H1 (cell line): ENCODE measurements at regions not wholly inside any gene's neighbourhood (a gene's known extent, or its start where the extent isn't known, plus 50 kb on each side); places are given as distances from the start of the nearest gene placed in this dataset.

Source experiments
- CTCF ChIA-PET: fragments of 300-600 bp; sonication (Branson Sonifier 250); formaldehyde crosslinking; loops from one replicate; lab custom pipeline; 2021; ENCODE audit not compliant: partially characterized antibody; lab: Charles Lee
- POLR2A ChIA-PET: fragments of 300-600 bp; sonication (Branson Sonifier 250); formaldehyde crosslinking; loops from one replicate; lab custom pipeline; 2021; ENCODE audit warnings: inconsistent platforms; ENCODE audit not compliant: partially characterized antibody; lab: Charles Lee
- DNase-seq, 2 experiments: peaks; one replicate each; pipeline versions ENCODE4 v3.0.0 to v3.0.0-alpha.2; 2010 to 2022; ENCODE audit warnings: low spot score in 2 of 2, low read depth in 1 of 2, mixed read lengths in 1 of 2
- FAIRE-seq: peaks from 2 replicates; lab custom pipeline; 2011; peaks lifted over from hg19 to GRCh38; lab: Jason Lieb, UNC
- H2AFZ ChIP-seq: 2 replicates; pipeline ENCODE4 v1.8.1; 2012; ENCODE audit warnings: low read length, inconsistent platforms
- H2AK5ac ChIP-seq: 2 replicates; pipeline ENCODE4 v1.6.1; 2013; ENCODE audit warnings: low read depth, low read length
- H2BK120ac ChIP-seq: replicated peaks from 2 replicates; pipeline ENCODE3; 2013; ENCODE audit warnings: low read depth, low read length, inconsistent platforms
- H2BK12ac ChIP-seq: 2 replicates; pipeline ENCODE4 v1.6.1; 2013; ENCODE audit warnings: low read depth, low read length
- H2BK15ac ChIP-seq: 2 replicates; pipeline ENCODE4 v1.6.1; 2013; ENCODE audit warnings: low read length
- H2BK20ac ChIP-seq: 2 replicates; pipeline ENCODE4 v1.6.1; 2013; ENCODE audit warnings: low read length
- H2BK5ac ChIP-seq: 2 replicates; pipeline ENCODE4 v1.6.1; 2013; ENCODE audit warnings: low read depth, low read length
- H3K14ac ChIP-seq: 2 replicates; pipeline ENCODE4 v1.6.1; 2013; ENCODE audit warnings: inconsistent platforms; ENCODE audit not compliant: insufficient read length
- H3K18ac ChIP-seq: 2 replicates; pipeline ENCODE4 v1.6.1; 2013; ENCODE audit warnings: low read length; ENCODE audit errors: extremely low read depth
- H3K23ac ChIP-seq: 2 replicates; pipeline ENCODE4 v1.6.1; 2013; ENCODE audit warnings: inconsistent platforms; ENCODE audit not compliant: insufficient read length
- H3K23me2 ChIP-seq: 2 replicates; pipeline ENCODE4 v1.6.1; 2013; ENCODE audit warnings: low read depth, low read length
- H3K27ac ChIP-seq: 2 replicates; pipeline ENCODE4 v1.6.1; 2011; ENCODE audit warnings: low read depth, low read length, inconsistent platforms
- H3K27me3 ChIP-seq, 4 experiments: replicated peaks in 1 of 4; 1 replicate in 1 of 4; 2 replicates in 3 of 4; pipeline versions ENCODE4 v1.6.1 to v1.8.1; 2011 to 2013; ENCODE audit warnings: low read length in 3 of 4, mild to moderate bottlenecking in 3 of 4, inconsistent platforms in 2 of 4, mixed read lengths in 2 of 4, moderate library complexity in 1 of 4; ENCODE audit not compliant: control insufficient read depth in 3 of 4, insufficient read depth in 3 of 4; ENCODE audit errors: extremely low read depth in 1 of 4
- H3K36me3 ChIP-seq, 4 experiments: 2 replicates each; pipeline versions ENCODE4 v1.6.1 to v1.8.1; 2011 to 2013; ENCODE audit warnings: mild to moderate bottlenecking in 4 of 4, low read length in 3 of 4, moderate library complexity in 2 of 4, control low read depth in 1 of 4, inconsistent platforms in 1 of 4; ENCODE audit not compliant: insufficient read depth in 4 of 4, control insufficient read depth in 2 of 4
- H3K4ac ChIP-seq: replicated peaks from 2 replicates; pipeline ENCODE3; 2013; ENCODE audit warnings: low read length, low read depth, mixed read lengths, inconsistent platforms; ENCODE audit not compliant: insufficient read length
- H3K4me1 ChIP-seq, 4 experiments: replicated peaks in 1 of 4; 1 replicate in 1 of 4; 2 replicates in 3 of 4; pipeline versions ENCODE4 v1.6.1 to v1.8.1; 2011 to 2013; ENCODE audit warnings: low read length in 3 of 4, inconsistent platforms in 2 of 4, mixed read lengths in 1 of 4; ENCODE audit not compliant: insufficient read depth in 4 of 4, control insufficient read depth in 3 of 4
- H3K4me2 ChIP-seq, 2 experiments: 2 replicates each; pipeline versions ENCODE4 v1.6.1 to v1.8.1; 2011 to 2013; ENCODE audit warnings: low read depth in 2 of 2, low read length in 2 of 2, control low read depth in 1 of 2, inconsistent platforms in 1 of 2, mild to moderate bottlenecking in 1 of 2; ENCODE audit not compliant: insufficient read depth in 1 of 2
- H3K4me3 ChIP-seq, 4 experiments: fragments of 200-600, 300-600 bp in 1 of 4; sonication (generic), shearing (Covaris generic), sonication (Bioruptor Twin) in 1 of 4; 2 replicates each; pipeline versions ENCODE4 v1.5.1 to v1.8.1; 2011 to 2016; ENCODE audit warnings: low read length in 4 of 4, low read depth in 3 of 4, control low read depth in 2 of 4, inconsistent platforms in 2 of 4, mild to moderate bottlenecking in 2 of 4, mixed read lengths in 1 of 4, moderate library complexity in 1 of 4; ENCODE audit not compliant: insufficient read depth in 2 of 4; ENCODE audit errors: extremely low read depth in 1 of 4
- H3K56ac ChIP-seq: replicated peaks from 2 replicates; pipeline ENCODE3; 2013; ENCODE audit warnings: low read depth, mild to moderate bottlenecking, mixed read lengths, low read length, inconsistent platforms; ENCODE audit not compliant: insufficient read length
- H3K79me1 ChIP-seq: 2 replicates; pipeline ENCODE4 v1.6.1; 2013; ENCODE audit warnings: low read depth, low read length, control low read depth
- H3K79me2 ChIP-seq, 2 experiments: 2 replicates each; pipeline versions ENCODE4 v1.6.1 to v1.8.1; 2012 to 2013; ENCODE audit warnings: low read length in 2 of 2, mild to moderate bottlenecking in 2 of 2, inconsistent platforms in 1 of 2; ENCODE audit not compliant: insufficient read depth in 2 of 2, control insufficient read depth in 1 of 2
- H3K9ac ChIP-seq, 4 experiments: replicated peaks in 1 of 4; 1 replicate in 1 of 4; 2 replicates in 3 of 4; pipeline versions ENCODE4 v1.6.1 to v1.8.1; 2011 to 2013; ENCODE audit warnings: low read depth in 3 of 4, low read length in 3 of 4, control low read depth in 2 of 4, mild to moderate bottlenecking in 2 of 4, moderate library complexity in 2 of 4, inconsistent platforms in 1 of 4; ENCODE audit errors: extremely low read depth in 1 of 4
- H3K9me3 ChIP-seq, 2 experiments: 2 replicates each; pipeline versions ENCODE4 v1.6.1 to v1.8.1; 2012 to 2013; ENCODE audit warnings: mild to moderate bottlenecking in 2 of 2, moderate library complexity in 2 of 2, control low read depth in 1 of 2, inconsistent platforms in 1 of 2, low read depth in 1 of 2, low read length in 1 of 2, mixed read lengths in 1 of 2; ENCODE audit not compliant: insufficient read depth in 2 of 2
- H4K20me1 ChIP-seq, 2 experiments: replicated peaks in 1 of 2; 2 replicates each; pipeline versions ENCODE3 to v1.8.1; 2011 to 2013; ENCODE audit warnings: inconsistent platforms in 2 of 2, low read length in 2 of 2, mild to moderate bottlenecking in 1 of 2; ENCODE audit not compliant: insufficient read depth in 2 of 2, control insufficient read depth in 1 of 2
- H4K5ac ChIP-seq: 2 replicates; pipeline ENCODE4 v1.6.1; 2013; ENCODE audit warnings: low read length, low read depth, mixed read lengths, inconsistent platforms; ENCODE audit not compliant: insufficient read length
- H4K8ac ChIP-seq: 2 replicates; pipeline ENCODE4 v1.8.0; 2013; ENCODE audit warnings: mild to moderate bottlenecking, moderate library complexity, low read length, inconsistent platforms; ENCODE audit not compliant: insufficient read depth; ENCODE audit errors: extremely low read depth
- H4K91ac ChIP-seq: replicated peaks from 2 replicates; pipeline ENCODE3; 2013; ENCODE audit warnings: low read length, mixed read lengths, inconsistent platforms; ENCODE audit not compliant: insufficient read length
- BACH1 ChIP-seq: IDR thresholded peaks from 2 replicates; pipeline ENCODE4 v1.6.1; 2012; ENCODE audit warnings: low read length, improper control_type of control experiment
- CHD2 ChIP-seq: IDR thresholded peaks from 2 replicates; pipeline ENCODE4 v1.6.1; 2012; ENCODE audit warnings: low read length, improper control_type of control experiment
- EZH2 ChIP-seq: fragments of 200-600 bp; sonication (generic); IDR thresholded peaks from 2 replicates; pipeline ENCODE4 v1.7.1; 2012; ENCODE audit warnings: low read depth, mild to moderate bottlenecking, moderate library complexity, low read length, inconsistent platforms; ENCODE audit not compliant: severe bottlenecking
- HDAC2 ChIP-seq, 2 experiments: fragments of 300-600 bp in 1 of 2; sonication (generic) in 1 of 2; IDR thresholded peaks; 2 replicates each; pipeline ENCODE4 v1.6.1; 2011 to 2012; ENCODE audit warnings: low read depth in 2 of 2, low read length in 2 of 2, mild to moderate bottlenecking in 2 of 2, moderate library complexity in 2 of 2, borderline replicate concordance in 1 of 2, inconsistent platforms in 1 of 2
- TAF1 ChIP-seq: IDR thresholded peaks from 2 replicates; pipeline ENCODE4 v1.6.1; 2011; ENCODE audit warnings: mild to moderate bottlenecking, low read depth, low read length
- WGBS, 2 experiments: shearing (Covaris generic) in 1 of 2; methylation state at CpG; one replicate each; pipeline versions ENCODE4 v1.1.6 to v1.1.7; 2013 to 2015; ENCODE audit warnings: low lambda C conversion rate in 2 of 2, mixed read lengths in 2 of 2, inconsistent platforms in 1 of 2, low coverage in 1 of 2, missing lambda C conversion rate in 1 of 2; ENCODE audit not compliant: insufficient replicate concordance in 2 of 2, insufficient coverage in 1 of 2, insufficient read length in 1 of 2; ENCODE audit errors: extremely low coverage in 1 of 2, missing lambda C conversion rate in 1 of 2; 5-methylcytosine and 5-hydroxymethylcytosine counted together

DNA sequence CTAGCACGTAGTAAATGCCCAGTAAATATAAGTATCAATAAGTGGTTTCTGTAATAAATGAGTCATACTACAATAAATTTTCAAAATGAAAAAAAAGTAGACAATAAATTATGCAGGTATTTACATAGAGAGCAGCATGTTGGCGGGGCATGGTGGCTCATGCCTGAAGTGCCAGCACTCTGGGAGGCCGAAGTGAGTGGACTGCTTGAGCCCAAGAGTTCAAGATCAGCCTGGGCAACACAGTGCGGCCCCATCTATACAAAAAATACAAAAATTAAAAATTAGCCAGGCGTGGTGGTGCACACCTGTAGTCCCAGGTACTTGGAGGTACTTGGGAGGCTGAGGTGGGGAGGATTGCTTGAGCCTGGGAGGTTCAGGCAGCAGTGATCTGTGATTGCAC lies 509.3 kb upstream of the KLF6 start:
- no peak overlapping the region for H3K23ac ChIP-seq
- no peaks in the 10 kb centered on the region for H3K79me1 ChIP-seq
- no peak overlapping the region for H2BK15ac ChIP-seq
- no peak overlapping the region for H2AK5ac ChIP-seq
- no peak overlapping the region for H2BK12ac ChIP-seq
- no peak overlapping the region for H4K8ac ChIP-seq
- DNase-seq (no peak), FAIRE-seq (no peak)
- no peak overlapping the region for H2BK5ac ChIP-seq
- H3K4me2 ChIP-seq: no peak overlapping the region
- H3K14ac ChIP-seq: no peak overlapping the region
- peaks cover 0 to 2% of the 10 kb centered on the region in 2 experiments for H4K20me1 ChIP-seq
- ChIA-PET CTCF (no interaction called here), POLR2A (no interaction called here)
- WGBS, 2 experiments: 94% methylated on average over 5 of the region's 5 CpGs; no CpG with 5 or more reads in 1 of the 2 experiments
- H3K4me1 ChIP-seq: no peaks in the 10 kb centered on the region; a peak in 2 of 7 replicates
- no peak for TF ChIP-seq CHD2
- no peak for TF ChIP-seq TAF1
- no peak for TF ChIP-seq EZH2
- TF ChIP-seq BACH1: no peak
- no peak for TF ChIP-seq HDAC2 (IDR thresholded peaks at IDR 0.05; ENCODE audit: borderline replicate concordance in 1 of 2, low read depth in 2 of 2, low read length in 2 of 2)
- H3K27me3 ChIP-seq: no peaks in the 10 kb centered on the region
- no peak overlapping the region for H3K27ac ChIP-seq
- H3K23me2 ChIP-seq: no peaks in the 10 kb centered on the region
- no peaks in the 10 kb centered on the region for H3K9me3 ChIP-seq
- H2BK120ac ChIP-seq: no peak overlapping the region
- H4K91ac ChIP-seq: no peak overlapping the region
- H3K4me3 ChIP-seq: no peak overlapping the region
- no peak overlapping the region for H3K18ac ChIP-seq
- H2BK20ac ChIP-seq: no peak overlapping the region
- no peaks in the 10 kb centered on the region for H3K79me2 ChIP-seq
- H3K56ac ChIP-seq: no peak overlapping the region
- H3K36me3 ChIP-seq: no peaks in the 10 kb centered on the region
- no peak overlapping the region for H3K4ac ChIP-seq
- H4K5ac ChIP-seq: no peak overlapping the region
- no peak overlapping the region for H2AFZ ChIP-seq
- H3K9ac ChIP-seq: no peak overlapping the region
